HEK293 (cell line): ENCODE measurements at regions not wholly inside any gene's neighbourhood (a gene's known extent, or its start where the extent isn't known, plus 50 kb on each side); places are given as distances from the start of the nearest gene placed in this dataset.

Experiments used
- CTCF ChIA-PET: fragments of 350-600 bp; formaldehyde crosslinking; extraction: SDS; loops from one replicate; lab custom pipeline; 2021; ENCODE audit warnings: antibody characterized with exemption; lab: Yijun Ruan, JAX
- POLR2A ChIA-PET: fragments of 300-600 bp; formaldehyde crosslinking; extraction: SDS; loops from one replicate; lab custom pipeline; 2020; ENCODE audit warnings: antibody characterized with exemption, inconsistent platforms; lab: Yijun Ruan, JAX
- H3K27ac ChIP-seq: fragments of 200-500 bp; sonication (Bioruptor generic); 2 replicates; pipeline ENCODE4 v1.5.1; 2014; ENCODE audit warnings: low read depth, low read length, control low read depth, inconsistent platforms; ENCODE audit errors: extremely low read depth
- H3K36me3 ChIP-seq, 2 experiments: fragments of 200-500 bp in 1 of 2; sonication (Bioruptor generic) in 1 of 2; 1 replicate in 1 of 2; 2 replicates in 1 of 2; pipeline ENCODE4 v1.5.1; 2014 to 2017; ENCODE audit warnings: inconsistent platforms in 2 of 2, low read length in 2 of 2; ENCODE audit not compliant: control insufficient read depth in 2 of 2, insufficient read depth in 1 of 2
- H3K4me1 ChIP-seq: fragments of 200-500 bp; sonication (Bioruptor generic); 2 replicates; pipeline ENCODE4 v1.5.1; 2014; ENCODE audit warnings: mild to moderate bottlenecking, low read length, inconsistent platforms; ENCODE audit not compliant: control insufficient read depth, insufficient read depth
- H3K4me3 ChIP-seq: 2 replicates; pipeline ENCODE4 v1.5.1; 2011; ENCODE audit warnings: low read depth, mild to moderate bottlenecking, control low read depth, low read length, moderate library complexity
- H3K9me3 ChIP-seq: fragments of 200-500 bp; sonication (Bioruptor generic); 2 replicates; pipeline ENCODE4 v1.5.1; 2014; ENCODE audit warnings: low read depth, low read length, inconsistent platforms; ENCODE audit not compliant: control insufficient read depth, insufficient read depth
- BCL11B ChIP-seq: fragments of 450-650 bp; formaldehyde crosslinking; IDR thresholded peaks from 2 replicates; pipeline ENCODE4 v1.5.1; 2016; ENCODE audit warnings: low read depth, missing biosample characterization, missing genetic modification characterization
- EGR2 ChIP-seq: fragments of 450-650 bp; formaldehyde crosslinking; IDR thresholded peaks from 2 replicates; pipeline ENCODE4 v1.5.1; 2016; ENCODE audit warnings: low read depth, missing biosample characterization, missing genetic modification characterization
- HOXD13 ChIP-seq: sonication (generic); formaldehyde crosslinking; IDR thresholded peaks from 2 replicates; pipeline ENCODE4 v1.8.0; 2022; ENCODE audit warnings: missing genetic modification reagents, borderline replicate concordance
- IKZF3 ChIP-seq: fragments of 450-650 bp; IDR thresholded peaks from 2 replicates; pipeline ENCODE4 v1.5.0; 2018; ENCODE audit warnings: missing biosample characterization, mild to moderate bottlenecking, missing genetic modification characterization, moderate library complexity
- KLF8 ChIP-seq: fragments of 450-650 bp; formaldehyde crosslinking; IDR thresholded peaks from 2 replicates; pipeline ENCODE4 v1.5.1; 2016; ENCODE audit warnings: missing biosample characterization, missing genetic modification characterization
- PRDM4 ChIP-seq: fragments of 450-650 bp; formaldehyde crosslinking; IDR thresholded peaks from 2 replicates; pipeline ENCODE4 v1.5.1; 2017; ENCODE audit warnings: missing biosample characterization, missing genetic modification characterization
- SALL2 ChIP-seq: fragments of 450-650 bp; formaldehyde crosslinking; IDR thresholded peaks from 2 replicates; pipeline ENCODE4 v1.5.0; 2017; ENCODE audit warnings: missing biosample characterization, mild to moderate bottlenecking, missing genetic modification characterization, borderline replicate concordance
- SCRT1 ChIP-seq: fragments of 450-650 bp; formaldehyde crosslinking; IDR thresholded peaks from 2 replicates; pipeline ENCODE4 v1.5.1; 2016; ENCODE audit warnings: missing biosample characterization, missing genetic modification characterization, borderline replicate concordance
- SP3 ChIP-seq: fragments of 450-650 bp; formaldehyde crosslinking; IDR thresholded peaks from 2 replicates; pipeline ENCODE4 v1.5.1; 2016; ENCODE audit warnings: missing biosample characterization, missing genetic modification characterization
- ZFHX2 ChIP-seq: fragments of 450-650 bp; formaldehyde crosslinking; conservative IDR thresholded peaks from 2 replicates; pipeline ENCODE4 v1.5.1; 2016; ENCODE audit warnings: missing biosample characterization, missing genetic modification characterization
- ZFP69B ChIP-seq: fragments of 450-650 bp; formaldehyde crosslinking; IDR thresholded peaks from 2 replicates; pipeline ENCODE4 v1.5.1; 2016; ENCODE audit warnings: missing biosample characterization, missing genetic modification characterization
- ZNF114 ChIP-seq: fragments of 450-650 bp; formaldehyde crosslinking; IDR thresholded peaks from 2 replicates; pipeline ENCODE4 v1.5.0; 2017; ENCODE audit warnings: missing biosample characterization, missing genetic modification characterization
- ZNF132 ChIP-seq: fragments of 450-650 bp; formaldehyde crosslinking; IDR thresholded peaks from 2 replicates; pipeline ENCODE4 v1.5.1; 2017; ENCODE audit warnings: missing biosample characterization, missing genetic modification characterization, borderline replicate concordance
- ZNF146 ChIP-seq: fragments of 450-650 bp; formaldehyde crosslinking; IDR thresholded peaks from 2 replicates; pipeline ENCODE4 v1.5.1; 2016; ENCODE audit warnings: missing biosample characterization, missing genetic modification characterization
- ZNF155 ChIP-seq: fragments of 450-650 bp; formaldehyde crosslinking; IDR thresholded peaks from 2 replicates; pipeline ENCODE4 v1.5.1; 2016; ENCODE audit warnings: missing biosample characterization, missing genetic modification characterization
- ZNF16 ChIP-seq: fragments of 450-650 bp; formaldehyde crosslinking; IDR thresholded peaks from 2 replicates; pipeline ENCODE4 v1.5.1; 2016; ENCODE audit warnings: low read depth, missing biosample characterization, missing genetic modification characterization
- ZNF214 ChIP-seq: fragments of 450-650 bp; formaldehyde crosslinking; IDR thresholded peaks from 2 replicates; pipeline ENCODE4 v1.5.1; 2017; ENCODE audit warnings: missing biosample characterization, mild to moderate bottlenecking, missing genetic modification characterization, borderline replicate concordance
- ZNF248 ChIP-seq: fragments of 450-650 bp; formaldehyde crosslinking; IDR thresholded peaks from 2 replicates; pipeline ENCODE4 v1.5.1; 2017; ENCODE audit warnings: missing biosample characterization, missing genetic modification characterization
- ZNF266 ChIP-seq: fragments of 450-650 bp; formaldehyde crosslinking; IDR thresholded peaks from 2 replicates; pipeline ENCODE4 v1.5.1; 2016; ENCODE audit warnings: missing biosample characterization, missing genetic modification characterization, low read depth
- ZNF324 ChIP-seq: fragments of 450-650 bp; formaldehyde crosslinking; IDR thresholded peaks from 2 replicates; pipeline ENCODE4 v1.5.1; 2016; ENCODE audit warnings: missing biosample characterization, missing genetic modification characterization
- ZNF335 ChIP-seq: fragments of 450-650 bp; formaldehyde crosslinking; conservative IDR thresholded peaks from 2 replicates; pipeline ENCODE4 v1.5.1; 2016; ENCODE audit warnings: missing biosample characterization, missing genetic modification characterization
- ZNF560 ChIP-seq: fragments of 450-650 bp; formaldehyde crosslinking; IDR thresholded peaks from 2 replicates; pipeline ENCODE4 v1.5.1; 2017; ENCODE audit warnings: missing biosample characterization, missing genetic modification characterization, borderline replicate concordance
- ZNF658 ChIP-seq: fragments of 450-650 bp; formaldehyde crosslinking; IDR thresholded peaks from 2 replicates; pipeline ENCODE4; 2016; ENCODE audit warnings: missing biosample characterization, missing genetic modification characterization
- ZNF747 ChIP-seq: fragments of 450-650 bp; formaldehyde crosslinking; IDR thresholded peaks from 2 replicates; pipeline ENCODE4 v1.5.1; 2016; ENCODE audit warnings: missing biosample characterization, missing genetic modification characterization
- ZNF792 ChIP-seq: fragments of 450-650 bp; formaldehyde crosslinking; IDR thresholded peaks from 2 replicates; pipeline ENCODE4 v1.5.1; 2016; ENCODE audit warnings: missing biosample characterization, missing genetic modification characterization
- ZNF843 ChIP-seq: fragments of 450-650 bp; formaldehyde crosslinking; IDR thresholded peaks from 2 replicates; pipeline ENCODE4 v1.5.1; 2016; ENCODE audit warnings: missing biosample characterization, missing genetic modification characterization
- ZSCAN23 ChIP-seq: fragments of 450-650 bp; formaldehyde crosslinking; IDR thresholded peaks from 2 replicates; pipeline ENCODE4 v1.5.1; 2016; ENCODE audit warnings: missing biosample characterization, missing genetic modification characterization
- TF ChIP-seq, protein P1 (sequence below): fragments of 450-650 bp; formaldehyde crosslinking; conservative IDR thresholded peaks from 2 replicates; pipeline ENCODE4 v1.5.1; 2016; ENCODE audit warnings: low read depth, missing biosample characterization, missing genetic modification characterization
- TF ChIP-seq, protein P2 (sequence below): IDR thresholded peaks from 2 replicates; pipeline ENCODE4 v1.6.1; 2011; ENCODE audit warnings: mild to moderate bottlenecking, low read depth, low read length, borderline replicate concordance

- H3K9me3 ChIP-seq = no peaks in the 10 kb centered on the region
- H3K27ac ChIP-seq = no peak overlapping the region
- CTCF ChIA-PET = no interaction called here
- no peaks in the 10 kb centered on the region for H3K4me1 ChIP-seq
- H3K4me3 ChIP-seq = no peak overlapping the region
- TF ChIP-seq ZNF658 (tag by site-specific recombination) = no peak
- TF ChIP-seq SCRT1 (tag by site-specific recombination) = no peak
- TF ChIP-seq HOXD13 (CRISPR knock-in tag) = no peak
- TF ChIP-seq, protein P1, sequence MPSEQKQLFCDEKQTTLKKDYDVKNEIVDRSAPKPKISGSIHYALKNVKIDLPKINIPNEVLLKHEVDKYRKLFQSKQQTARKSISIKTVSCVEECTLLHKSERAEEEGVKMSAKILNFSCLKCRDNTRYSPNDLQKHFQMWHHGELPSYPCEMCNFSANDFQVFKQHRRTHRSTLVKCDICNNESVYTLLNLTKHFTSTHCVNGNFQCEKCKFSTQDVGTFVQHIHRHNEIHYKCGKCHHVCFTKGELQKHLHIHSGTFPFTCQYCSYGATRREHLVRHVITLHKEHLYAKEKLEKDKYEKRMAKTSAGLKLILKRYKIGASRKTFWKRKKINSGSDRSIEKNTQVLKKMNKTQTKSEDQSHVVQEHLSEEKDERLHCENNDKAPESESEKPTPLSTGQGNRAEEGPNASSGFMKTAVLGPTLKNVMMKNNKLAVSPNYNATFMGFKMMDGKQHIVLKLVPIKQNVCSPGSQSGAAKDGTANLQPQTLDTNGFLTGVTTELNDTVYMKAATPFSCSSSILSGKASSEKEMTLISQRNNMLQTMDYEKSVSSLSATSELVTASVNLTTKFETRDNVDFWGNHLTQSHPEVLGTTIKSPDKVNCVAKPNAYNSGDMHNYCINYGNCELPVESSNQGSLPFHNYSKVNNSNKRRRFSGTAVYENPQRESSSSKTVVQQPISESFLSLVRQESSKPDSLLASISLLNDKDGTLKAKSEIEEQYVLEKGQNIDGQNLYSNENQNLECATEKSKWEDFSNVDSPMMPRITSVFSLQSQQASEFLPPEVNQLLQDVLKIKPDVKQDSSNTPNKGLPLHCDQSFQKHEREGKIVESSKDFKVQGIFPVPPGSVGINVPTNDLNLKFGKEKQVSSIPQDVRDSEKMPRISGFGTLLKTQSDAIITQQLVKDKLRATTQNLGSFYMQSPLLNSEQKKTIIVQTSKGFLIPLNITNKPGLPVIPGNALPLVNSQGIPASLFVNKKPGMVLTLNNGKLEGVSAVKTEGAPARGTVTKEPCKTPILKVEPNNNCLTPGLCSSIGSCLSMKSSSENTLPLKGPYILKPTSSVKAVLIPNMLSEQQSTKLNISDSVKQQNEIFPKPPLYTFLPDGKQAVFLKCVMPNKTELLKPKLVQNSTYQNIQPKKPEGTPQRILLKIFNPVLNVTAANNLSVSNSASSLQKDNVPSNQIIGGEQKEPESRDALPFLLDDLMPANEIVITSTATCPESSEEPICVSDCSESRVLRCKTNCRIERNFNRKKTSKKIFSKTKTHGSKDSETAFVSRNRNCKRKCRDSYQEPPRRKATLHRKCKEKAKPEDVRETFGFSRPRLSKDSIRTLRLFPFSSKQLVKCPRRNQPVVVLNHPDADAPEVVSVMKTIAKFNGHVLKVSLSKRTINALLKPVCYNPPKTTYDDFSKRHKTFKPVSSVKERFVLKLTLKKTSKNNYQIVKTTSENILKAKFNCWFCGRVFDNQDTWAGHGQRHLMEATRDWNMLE (tag by site-specific recombination) = no peak
- no peak for TF ChIP-seq ZFHX2 (tag by site-specific recombination)
- TF ChIP-seq, protein P2, sequence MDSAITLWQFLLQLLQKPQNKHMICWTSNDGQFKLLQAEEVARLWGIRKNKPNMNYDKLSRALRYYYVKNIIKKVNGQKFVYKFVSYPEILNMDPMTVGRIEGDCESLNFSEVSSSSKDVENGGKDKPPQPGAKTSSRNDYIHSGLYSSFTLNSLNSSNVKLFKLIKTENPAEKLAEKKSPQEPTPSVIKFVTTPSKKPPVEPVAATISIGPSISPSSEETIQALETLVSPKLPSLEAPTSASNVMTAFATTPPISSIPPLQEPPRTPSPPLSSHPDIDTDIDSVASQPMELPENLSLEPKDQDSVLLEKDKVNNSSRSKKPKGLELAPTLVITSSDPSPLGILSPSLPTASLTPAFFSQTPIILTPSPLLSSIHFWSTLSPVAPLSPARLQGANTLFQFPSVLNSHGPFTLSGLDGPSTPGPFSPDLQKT = no peak
- no peak for TF ChIP-seq ZNF114 (tag by site-specific recombination)
- TF ChIP-seq BCL11B (tag by site-specific recombination) = no peak
- no peak for TF ChIP-seq ZNF324
- TF ChIP-seq ZNF248 (tag by site-specific recombination) = no peak
- POLR2A ChIA-PET = no interaction called here
- no peaks in the 10 kb centered on the region for H3K36me3 ChIP-seq
Measured at GRCh38 chr1:82538876-82539275, 738.1 kb downstream of the ADGRL2 start.

- TF ChIP-seq ZNF132 (no peak), ZNF843 (tag by site-specific recombination) (no peak), SALL2 (tag by site-specific recombination) (no peak), HOXD13 (CRISPR knock-in tag) (no peak), ZNF146 (tag by site-specific recombination) (no peak), ZNF792 (no peak), EGR2 (tag by site-specific recombination) (no peak), KLF8 (no peak), ZSCAN23 (tag by site-specific recombination) (no peak), ZFP69B (tag by site-specific recombination) (no peak), SP3 (tag by site-specific recombination) (no peak), ZNF560 (no peak), ZNF335 (tag by site-specific recombination) (no peak), ZNF155 (tag by site-specific recombination) (no peak), ZNF747 (no peak), ZNF214 (tag by site-specific recombination) (no peak), ZNF16 (tag by site-specific recombination) (no peak), IKZF3 (tag by site-specific recombination) (no peak), PRDM4 (tag by site-specific recombination) (no peak), ZNF266 (no peak)
- Histone ChIP-seq H3K27ac (no peak overlapping the region), H3K4me3 (no peak overlapping the region), H3K9me3 (no peaks in the 10 kb centered on the region), H3K36me3 (no peaks in the 10 kb centered on the region), H3K4me1 (no peaks in the 10 kb centered on the region)
- ChIA-PET POLR2A (no interaction called here), CTCF (no interaction called here)
Measured at GRCh38 chr1:82534996-82535395, 734.3 kb downstream of the ADGRL2 start.
